CD8-positive, alpha-beta memory T cell (primary cell): ENCODE measurements at regions not wholly inside any gene's neighbourhood (a gene's known extent, or its start where the extent isn't known, plus 50 kb on each side); places are given as distances from the start of the nearest gene placed in this dataset.

Source experiments
- CTCF ChIA-PET: fragments of 350-600 bp; sonication (Branson Sonifier 250); formaldehyde crosslinking; loops from one replicate; lab custom pipeline; 2021; ENCODE audit warnings: antibody characterized with exemption; lab: Charles Lee
- POLR2A ChIA-PET: fragments of 350-600 bp; sonication (Branson Sonifier 250); formaldehyde crosslinking; loops from one replicate; lab custom pipeline; 2021; ENCODE audit warnings: antibody characterized with exemption; lab: Charles Lee
- DNase-seq, 5 donors: peaks; one replicate each; pipeline versions ENCODE4 v3.0.0 to v3.0.0-alpha.2; 2020 to 2022; ENCODE audit warnings: mixed read lengths in 1 of 5
- H3K27ac ChIP-seq: one replicate; pipeline ENCODE4 v1.7.0; 2013; ENCODE audit warnings: low read depth, mild to moderate bottlenecking, low read length, moderate library complexity
- H3K27me3 ChIP-seq: 2 replicates; pipeline ENCODE4 v1.7.0; 2013; ENCODE audit warnings: low read length, mild to moderate bottlenecking; ENCODE audit not compliant: insufficient read depth, poor library complexity, severe bottlenecking
- H3K36me3 ChIP-seq: 2 replicates; pipeline ENCODE4 v1.7.0; 2013; ENCODE audit warnings: mild to moderate bottlenecking, low read length, moderate library complexity; ENCODE audit not compliant: insufficient read depth
- H3K4me1 ChIP-seq: 2 replicates; pipeline ENCODE4 v1.7.0; 2013; ENCODE audit warnings: mild to moderate bottlenecking, low read length, moderate library complexity; ENCODE audit not compliant: insufficient read depth
- H3K4me3 ChIP-seq: 2 replicates; pipeline ENCODE4 v1.7.0; 2013; ENCODE audit warnings: mild to moderate bottlenecking, low read length
- H3K9me3 ChIP-seq: 2 replicates; pipeline ENCODE4 v1.7.0; 2013; ENCODE audit warnings: mild to moderate bottlenecking, low read length
- H3K27ac Mint-ChIP-seq, 8 donors: one replicate each; pipeline ENCODE4 v1.8.0; 2020 to 2021; ENCODE audit warnings: mixed read lengths in 8 of 8, mild to moderate bottlenecking in 6 of 8, inconsistent platforms in 3 of 8, moderate library complexity in 3 of 8
- H3K27me3 Mint-ChIP-seq, 2 donors: one replicate each; pipeline ENCODE4 v1.8.0; 2020 to 2021; ENCODE audit warnings: mixed read lengths in 2 of 2, mild to moderate bottlenecking in 1 of 2, moderate library complexity in 1 of 2
- H3K36me3 Mint-ChIP-seq, 3 donors: one replicate each; pipeline ENCODE4 v1.8.0; 2020 to 2021; ENCODE audit warnings: mixed read lengths in 3 of 3, inconsistent platforms in 1 of 3, mild to moderate bottlenecking in 1 of 3
- H3K4me1 Mint-ChIP-seq, 3 donors: one replicate each; pipeline ENCODE4 v1.8.0; 2020 to 2021; ENCODE audit warnings: mixed read lengths in 3 of 3, inconsistent platforms in 1 of 3, mild to moderate bottlenecking in 1 of 3
- H3K4me3 Mint-ChIP-seq, 7 donors: one replicate each; pipeline ENCODE4 v1.8.0; 2020 to 2021; ENCODE audit warnings: mixed read lengths in 7 of 7, mild to moderate bottlenecking in 6 of 7, moderate library complexity in 4 of 7, inconsistent platforms in 2 of 7
- H3K9me3 Mint-ChIP-seq, 5 donors: one replicate each; pipeline ENCODE4 v1.8.0; 2020 to 2022; ENCODE audit warnings: mixed read lengths in 5 of 5, mild to moderate bottlenecking in 3 of 5, moderate library complexity in 2 of 5, inconsistent platforms in 1 of 5

DNA sequence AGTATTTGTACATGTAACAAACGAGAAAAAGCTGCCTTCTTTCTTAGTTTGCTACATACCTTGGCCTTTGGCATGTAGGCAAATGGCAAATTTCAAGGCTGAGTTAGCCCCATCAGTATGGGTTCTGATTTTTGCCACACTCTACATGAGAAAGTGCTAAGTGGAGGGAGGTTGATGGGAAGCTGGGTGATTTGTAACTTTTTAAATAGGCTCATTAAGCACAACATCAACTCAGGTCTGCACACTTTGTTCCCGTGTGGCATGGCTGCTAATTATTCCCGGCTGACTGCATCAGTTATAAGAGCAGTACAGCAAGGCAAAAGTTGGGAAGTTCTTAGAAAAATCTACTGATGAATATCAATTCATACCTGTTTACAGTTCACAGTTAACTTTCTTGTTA, 172.8 kb upstream of the MAP3K7 start:
- Mint-ChIP-seq H3K4me1 (no peaks in the 10 kb centered on the region), H3K27me3 (peaks cover 2 to 17% of the 10 kb centered on the region in 2 donors), H3K36me3 (no peaks in the 10 kb centered on the region), H3K27ac (no peak overlapping the region), H3K9me3 (no peaks in the 10 kb centered on the region), H3K4me3 (no peak overlapping the region)
- Histone ChIP-seq H3K36me3 (no peaks in the 10 kb centered on the region), H3K4me3 (no peak overlapping the region), H3K27ac (no peak overlapping the region), H3K9me3 (no peaks in the 10 kb centered on the region), H3K4me1 (no peaks in the 10 kb centered on the region), H3K27me3 (no peaks in the 10 kb centered on the region)
- ChIA-PET POLR2A (no interaction called here), CTCF (no interaction called here)
- DNase-seq = no peak

DNA sequence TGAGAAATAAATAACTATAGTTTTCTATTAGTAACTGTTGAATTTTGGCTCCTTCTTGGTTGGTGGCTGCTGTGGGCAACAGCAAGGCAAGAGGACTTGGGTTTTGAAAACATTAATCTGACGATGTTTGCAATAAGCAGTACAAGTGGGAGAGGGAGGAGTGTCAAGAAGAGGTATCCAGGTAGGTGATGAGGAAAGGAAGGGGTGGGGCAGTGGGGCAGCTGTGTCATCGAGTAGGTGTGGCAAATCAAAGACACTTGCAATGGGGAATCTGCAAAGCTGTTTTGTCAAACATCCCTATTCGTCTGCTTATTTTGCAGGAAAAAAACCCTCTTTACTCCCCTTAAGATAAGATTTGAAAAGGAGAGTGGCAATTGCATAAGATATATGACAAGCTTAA, 171.9 kb upstream of the MAP3K7 start:
- no peak for DNase-seq
- H3K36me3 ChIP-seq = no peaks in the 10 kb centered on the region
- Mint-ChIP-seq H3K36me3 (no peaks in the 10 kb centered on the region), H3K9me3 (no peaks in the 10 kb centered on the region), H3K4me1 (no peaks in the 10 kb centered on the region), H3K4me3 (no peak overlapping the region), H3K27me3 (peaks cover 2 to 17% of the 10 kb centered on the region in 2 donors), H3K27ac (no peak overlapping the region)
- no peaks in the 10 kb centered on the region for H3K9me3 ChIP-seq
- H3K27ac ChIP-seq = no peak overlapping the region
- CTCF ChIA-PET = no interaction called here
- H3K27me3 ChIP-seq = no peaks in the 10 kb centered on the region
- POLR2A ChIA-PET = no interaction called here
- no peaks in the 10 kb centered on the region for H3K4me1 ChIP-seq
- H3K4me3 ChIP-seq = no peak overlapping the region

DNA sequence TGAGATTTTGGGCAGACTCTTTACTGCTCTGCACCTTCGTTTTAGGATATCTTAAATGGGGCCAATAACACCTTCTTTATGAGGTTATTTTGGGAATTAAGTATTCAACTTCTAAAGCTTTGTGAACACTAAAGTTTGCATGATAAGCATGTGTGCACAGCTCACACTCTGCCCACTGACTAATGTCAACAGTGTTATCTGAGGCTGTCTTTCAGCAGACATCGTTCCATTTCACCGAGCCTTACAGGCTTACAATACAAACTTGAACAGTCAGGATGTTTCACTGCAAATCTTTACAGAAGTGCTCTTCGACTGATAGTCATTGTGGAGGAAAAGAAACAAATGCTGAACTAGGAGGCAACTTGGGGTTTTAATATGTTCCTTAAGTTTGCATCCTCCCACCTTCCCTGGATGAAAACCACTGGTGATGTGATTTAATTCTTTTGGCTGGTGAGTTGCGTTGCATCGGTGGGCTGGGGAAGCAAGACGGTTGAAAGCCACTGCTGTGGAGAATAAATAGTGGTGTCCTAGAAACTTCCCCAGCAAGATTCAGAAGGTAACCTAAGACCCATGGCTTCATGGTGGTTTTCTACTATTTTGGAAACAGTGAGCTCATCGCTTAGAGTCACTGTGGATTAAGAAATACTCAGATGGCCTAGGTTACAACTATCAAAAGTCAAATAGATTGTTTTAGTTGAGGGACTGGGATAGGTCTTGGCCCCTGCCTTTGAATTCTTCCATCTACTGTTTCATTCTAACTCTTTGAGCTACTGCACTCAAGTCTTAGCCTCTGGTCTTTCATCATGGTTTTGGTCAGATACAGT, 167.2 kb upstream of the MAP3K7 start:
- H3K4me1 ChIP-seq = no peaks in the 10 kb centered on the region
- H3K9me3 Mint-ChIP-seq = no peaks in the 10 kb centered on the region
- no peaks in the 10 kb centered on the region for H3K36me3 Mint-ChIP-seq
- H3K27me3 ChIP-seq = no peaks in the 10 kb centered on the region
- no peaks in the 10 kb centered on the region for H3K9me3 ChIP-seq
- CTCF ChIA-PET = no interaction called here
- H3K4me1 Mint-ChIP-seq = no peaks in the 10 kb centered on the region
- no peak overlapping the region for H3K27ac ChIP-seq
- no peak for DNase-seq
- peaks cover 4 to 21% of the 10 kb centered on the region in 2 donors for H3K27me3 Mint-ChIP-seq
- H3K4me3 Mint-ChIP-seq = no peak overlapping the region
- H3K36me3 ChIP-seq = no peaks in the 10 kb centered on the region
- peak overlapping the region in 1 of 8 donors; percentile 34 for H3K27ac Mint-ChIP-seq
- no peak overlapping the region for H3K4me3 ChIP-seq
- POLR2A ChIA-PET = no interaction called here

DNA sequence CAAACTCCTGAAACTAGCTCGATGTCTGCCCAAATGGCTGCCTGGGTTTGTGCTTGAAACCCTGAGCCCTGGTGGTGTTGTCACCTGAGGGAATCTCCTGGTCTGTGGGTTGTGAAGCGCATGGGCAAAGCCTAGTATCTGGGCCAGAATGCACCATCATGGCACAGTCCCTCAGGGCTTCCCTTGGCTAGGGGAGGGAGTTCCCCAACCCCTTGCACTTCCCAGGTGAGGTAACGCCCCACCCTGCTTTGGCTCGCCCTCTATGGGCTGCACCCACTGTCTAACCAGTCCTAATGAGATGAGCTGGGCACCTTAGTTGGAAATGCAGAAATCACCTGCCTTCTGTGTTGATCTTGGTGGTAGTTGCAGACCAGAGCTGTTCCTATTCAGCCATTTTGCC, 152.9 kb upstream of the MAP3K7 start:
- ChIA-PET CTCF (no interaction called here), POLR2A (no interaction called here)
- Mint-ChIP-seq H3K4me1 (no peaks in the 10 kb centered on the region), H3K36me3 (no peaks in the 10 kb centered on the region), H3K27me3 (peaks cover 6 to 14% of the 10 kb centered on the region in 2 donors), H3K4me3 (no peak overlapping the region), H3K27ac (no peak overlapping the region), H3K9me3 (peaks cover 0 to 9% (median 6%) of the 10 kb centered on the region in 5 donors)
- no peaks in the 10 kb centered on the region for H3K4me1 ChIP-seq
- no peak overlapping the region for H3K4me3 ChIP-seq
- no peaks in the 10 kb centered on the region for H3K9me3 ChIP-seq
- no peak for DNase-seq
- H3K27ac ChIP-seq = no peak overlapping the region
- no peaks in the 10 kb centered on the region for H3K27me3 ChIP-seq
- no peaks in the 10 kb centered on the region for H3K36me3 ChIP-seq

DNA sequence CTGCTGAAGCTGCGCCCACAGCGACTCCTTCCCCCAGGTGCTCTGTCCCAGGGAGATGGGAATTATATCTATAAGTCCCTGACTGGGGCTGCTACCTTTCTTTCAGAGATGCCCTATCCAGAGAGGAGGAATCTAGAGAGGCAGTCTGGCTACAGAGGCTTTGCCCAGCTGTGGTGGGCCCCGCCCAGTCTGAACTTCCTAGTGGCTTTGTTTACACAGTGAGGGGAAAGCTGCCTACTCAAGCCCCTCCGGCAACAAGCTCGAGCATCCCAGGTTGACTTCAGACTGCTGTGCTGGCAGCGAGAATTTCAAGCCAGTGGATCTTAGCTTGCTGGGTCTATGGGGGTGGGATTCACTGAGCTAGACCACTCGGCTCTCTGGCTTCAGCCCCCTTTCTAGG, 152.5 kb upstream of the MAP3K7 start:
- ChIA-PET CTCF (no interaction called here), POLR2A (no interaction called here)
- no peak overlapping the region for H3K4me3 Mint-ChIP-seq
- Histone ChIP-seq H3K4me1 (no peaks in the 10 kb centered on the region), H3K27me3 (no peaks in the 10 kb centered on the region), H3K36me3 (no peaks in the 10 kb centered on the region), H3K9me3 (no peaks in the 10 kb centered on the region), H3K27ac (no peak overlapping the region), H3K4me3 (no peak overlapping the region)
- H3K4me1 Mint-ChIP-seq = no peaks in the 10 kb centered on the region
- peaks cover 2 to 11% (median 9%) of the 10 kb centered on the region in 5 donors for H3K9me3 Mint-ChIP-seq
- no peaks in the 10 kb centered on the region for H3K36me3 Mint-ChIP-seq
- no peak for DNase-seq
- H3K27ac Mint-ChIP-seq = no peak overlapping the region
- peaks cover 6 to 12% of the 10 kb centered on the region in 2 donors for H3K27me3 Mint-ChIP-seq

DNA sequence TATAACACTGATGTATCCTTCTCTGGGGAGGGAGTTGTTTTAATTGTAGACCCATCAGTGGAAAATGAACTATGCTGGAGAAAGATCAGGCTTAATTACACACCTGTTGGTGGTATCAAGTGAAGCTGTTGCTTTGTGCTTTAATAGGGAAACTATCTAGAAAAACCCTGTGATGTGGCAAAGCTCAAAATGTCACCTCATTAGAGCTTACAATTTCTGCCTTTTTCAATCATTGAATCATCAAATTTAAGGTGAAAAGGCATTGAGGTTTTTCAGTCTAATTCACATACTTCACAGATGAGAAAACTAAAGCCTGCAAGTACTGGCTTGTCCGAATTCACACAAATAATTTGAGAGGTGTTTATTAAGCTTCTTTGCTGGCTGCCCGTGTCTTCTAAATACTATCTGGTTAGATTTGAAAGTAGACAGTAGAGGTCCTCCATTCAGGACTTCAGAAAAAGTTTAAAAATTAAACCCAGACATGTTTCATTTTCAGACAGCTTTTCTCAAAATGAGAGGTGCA, 143.3 kb upstream of the MAP3K7 start:
- ChIA-PET POLR2A (no interaction called here), CTCF (no interaction called here)
- no peaks in the 10 kb centered on the region for H3K4me1 Mint-ChIP-seq
- H3K4me3 ChIP-seq = no peak overlapping the region
- peaks cover 4 to 8% of the 10 kb centered on the region in 2 donors for H3K27me3 Mint-ChIP-seq
- H3K4me1 ChIP-seq = no peaks in the 10 kb centered on the region
- no peaks in the 10 kb centered on the region for H3K9me3 ChIP-seq
- peaks cover 0 to 7% (median 6%) of the 10 kb centered on the region in 5 donors for H3K9me3 Mint-ChIP-seq
- no peaks in the 10 kb centered on the region for H3K36me3 ChIP-seq
- no peak overlapping the region for H3K4me3 Mint-ChIP-seq
- no peaks in the 10 kb centered on the region for H3K36me3 Mint-ChIP-seq
- no peak overlapping the region for H3K27ac ChIP-seq
- DNase-seq = no peak
- H3K27me3 ChIP-seq = no peaks in the 10 kb centered on the region
- no peak overlapping the region for H3K27ac Mint-ChIP-seq

DNA sequence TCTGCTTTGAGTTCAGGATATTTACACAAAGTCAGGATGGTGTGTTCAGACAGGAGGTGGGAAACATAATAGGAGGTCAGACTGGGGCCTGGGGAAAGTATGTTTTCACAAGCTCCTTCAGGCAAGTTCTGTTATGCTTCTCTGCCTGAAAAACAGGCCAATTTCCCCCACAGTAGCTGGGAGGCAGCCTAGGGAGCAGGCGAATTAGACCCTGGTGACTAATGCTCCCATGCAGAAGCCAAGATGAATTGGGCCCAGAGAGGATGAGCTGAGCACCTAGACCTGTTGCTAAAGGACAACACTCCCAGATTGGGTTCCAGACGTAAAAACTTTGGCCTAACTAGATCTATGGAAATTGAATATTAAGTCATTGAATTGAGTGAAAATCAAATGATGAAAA, 142.2 kb upstream of the MAP3K7 start:
- no peaks in the 10 kb centered on the region for H3K4me1 Mint-ChIP-seq
- H3K27ac Mint-ChIP-seq = no peak overlapping the region
- no peak overlapping the region for H3K4me3 Mint-ChIP-seq
- no peak overlapping the region for H3K27ac ChIP-seq
- no peak overlapping the region for H3K4me3 ChIP-seq
- H3K36me3 Mint-ChIP-seq = no peaks in the 10 kb centered on the region
- ChIA-PET CTCF (no interaction called here), POLR2A (no interaction called here)
- peaks cover 0 to 3% (median 0%) of the 10 kb centered on the region in 5 donors for H3K9me3 Mint-ChIP-seq
- H3K27me3 Mint-ChIP-seq = peaks cover 9 to 10% of the 10 kb centered on the region in 2 donors
- DNase-seq = no peak
- no peaks in the 10 kb centered on the region for H3K9me3 ChIP-seq
- H3K36me3 ChIP-seq = no peaks in the 10 kb centered on the region
- H3K27me3 ChIP-seq = no peaks in the 10 kb centered on the region
- no peaks in the 10 kb centered on the region for H3K4me1 ChIP-seq

DNA sequence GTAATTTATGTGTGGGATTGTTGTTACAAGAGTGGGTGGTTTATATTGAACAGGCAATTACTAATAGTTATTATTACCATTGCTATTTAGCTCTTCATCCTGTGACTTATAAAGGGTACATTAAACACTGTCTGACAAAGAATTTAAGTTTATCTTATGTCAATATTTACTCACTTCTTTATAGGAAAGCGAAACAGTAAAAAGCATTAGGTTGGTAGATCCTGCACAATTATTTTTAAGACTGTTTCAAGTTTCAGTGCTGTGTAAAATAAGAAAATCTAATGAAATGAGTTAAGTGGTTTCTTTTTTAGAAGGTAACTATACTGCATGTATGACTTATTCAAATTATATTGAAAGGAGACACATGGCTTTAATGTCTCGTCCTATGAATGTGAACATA, 135.8 kb upstream of the MAP3K7 start:
- Mint-ChIP-seq H3K27me3 (peaks cover 13 to 20% of the 10 kb centered on the region in 2 donors), H3K4me1 (no peaks in the 10 kb centered on the region), H3K36me3 (no peaks in the 10 kb centered on the region), H3K27ac (no peak overlapping the region), H3K4me3 (no peak overlapping the region), H3K9me3 (no peaks in the 10 kb centered on the region)
- Histone ChIP-seq H3K27me3 (no peaks in the 10 kb centered on the region), H3K4me1 (no peaks in the 10 kb centered on the region), H3K36me3 (no peaks in the 10 kb centered on the region), H3K4me3 (no peak overlapping the region), H3K9me3 (no peaks in the 10 kb centered on the region), H3K27ac (no peak overlapping the region)
- CTCF ChIA-PET = no interaction called here
- POLR2A ChIA-PET = no interaction called here
- no peak for DNase-seq
